DOHH2 (cell line): ENCODE measurements at regions not wholly inside any gene's neighbourhood (a gene's known extent, or its start where the extent isn't known, plus 50 kb on each side); places are given as distances from the start of the nearest gene placed in this dataset.

Experiments
- CTCF ChIP-seq: fragments of 200-600 bp; sonication (generic); IDR thresholded peaks from one replicate; pipeline ENCODE4 v1.5.1; 2014; ENCODE audit warnings: antibody characterized with exemption, mild to moderate bottlenecking, low read depth, low read length; ENCODE audit not compliant: poor library complexity, severe bottlenecking
- EZH2phosphoT487 ChIP-seq: fragments of 200-600 bp; sonication (generic); IDR thresholded peaks from 2 replicates; pipeline ENCODE4 v1.6.1; 2017; ENCODE audit warnings: borderline replicate concordance, mild to moderate bottlenecking, antibody characterized with exemption, low read length, moderate library complexity, mixed read lengths

GRCh38 chr2:181374781-181375675 is 82.2 kb upstream of the ITGA4 start:
- TF ChIP-seq CTCF, result no peak
- TF ChIP-seq EZH2phosphoT487, result no peak
